ENCODE measurements at regions not wholly inside any gene's neighbourhood (a gene's known extent, or its start where the extent isn't known, plus 50 kb on each side); places are given as distances from the start of the nearest gene placed in this dataset.

GRCh38 chr1:70778056-70778762, 269.4 kb downstream of the PTGER3 start:
- Histone ChIP-seq H3K4me2 (ENCODE audit: control insufficient read depth, extremely low read depth, insufficient read depth, low read depth, low read length) (no peak overlapping the region), H3K27me3 (ENCODE audit: control insufficient read depth, extremely low read depth, insufficient read depth, low read length) (no peaks in the 10 kb centered on the region), H3K4me1 (ENCODE audit: control insufficient read depth, extremely low read depth, insufficient read depth, low read length) (no peaks in the 10 kb centered on the region), H3K79me2 (ENCODE audit: control insufficient read depth, insufficient read depth, low read length) (no peaks in the 10 kb centered on the region), H3K27ac (ENCODE audit: control insufficient read depth, insufficient read depth, low read length) (no peak overlapping the region), H3K36me3 (ENCODE audit: control insufficient read depth in 2 of 2, extremely low read depth in 1 of 2, insufficient read depth in 2 of 2, low read length in 2 of 2) (no peaks in the 10 kb centered on the region), H3K4me3 (ENCODE audit: control insufficient read depth in 2 of 3, extremely low read depth in 1 of 3, insufficient read depth in 2 of 3, low read depth in 1 of 3, low read length in 3 of 3) (no peak overlapping the region), H3K9ac (ENCODE audit: control insufficient read depth, extremely low read depth, insufficient read depth, low read length) (no peak overlapping the region), H3K9me3 (ENCODE audit: control insufficient read depth, low read depth, low read length) (peaks cover 2% of the 10 kb centered on the region), H2AFZ (ENCODE audit: control insufficient read depth, low read length) (no peak overlapping the region), H4K20me1 (ENCODE audit: control insufficient read depth, extremely low read depth, insufficient read depth, low read length) (no peaks in the 10 kb centered on the region), H3K9me1 (ENCODE audit: control insufficient read depth, extremely low read depth, insufficient read depth, low read length) (no peaks in the 10 kb centered on the region)
- DNase-seq (ENCODE audit: low read depth, low spot score) (no peak), FAIRE-seq (no peak)
- dilution Hi-C loops (cut with MboI; ENCODE audit: extremely low pct_ligation_motif_present, low sequenced_read_pairs), result no loop called here
- TF ChIP-seq, protein P1, sequence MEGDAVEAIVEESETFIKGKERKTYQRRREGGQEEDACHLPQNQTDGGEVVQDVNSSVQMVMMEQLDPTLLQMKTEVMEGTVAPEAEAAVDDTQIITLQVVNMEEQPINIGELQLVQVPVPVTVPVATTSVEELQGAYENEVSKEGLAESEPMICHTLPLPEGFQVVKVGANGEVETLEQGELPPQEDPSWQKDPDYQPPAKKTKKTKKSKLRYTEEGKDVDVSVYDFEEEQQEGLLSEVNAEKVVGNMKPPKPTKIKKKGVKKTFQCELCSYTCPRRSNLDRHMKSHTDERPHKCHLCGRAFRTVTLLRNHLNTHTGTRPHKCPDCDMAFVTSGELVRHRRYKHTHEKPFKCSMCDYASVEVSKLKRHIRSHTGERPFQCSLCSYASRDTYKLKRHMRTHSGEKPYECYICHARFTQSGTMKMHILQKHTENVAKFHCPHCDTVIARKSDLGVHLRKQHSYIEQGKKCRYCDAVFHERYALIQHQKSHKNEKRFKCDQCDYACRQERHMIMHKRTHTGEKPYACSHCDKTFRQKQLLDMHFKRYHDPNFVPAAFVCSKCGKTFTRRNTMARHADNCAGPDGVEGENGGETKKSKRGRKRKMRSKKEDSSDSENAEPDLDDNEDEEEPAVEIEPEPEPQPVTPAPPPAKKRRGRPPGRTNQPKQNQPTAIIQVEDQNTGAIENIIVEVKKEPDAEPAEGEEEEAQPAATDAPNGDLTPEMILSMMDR (optimal IDR thresholded peaks at IDR 0.05 in 1 of 3, IDR thresholded peaks at IDR 0.05 in 1 of 3, conservative IDR thresholded peaks at IDR 0.05 in 1 of 3; ENCODE audit: extremely low read depth in 1 of 3, insufficient read depth in 2 of 3, low read length in 3 of 3), result no peak
- no peak for TF ChIP-seq EZH2 (IDR thresholded peaks at IDR 0.05; ENCODE audit: low read length)

- FAIRE-seq, result no peak
- TF ChIP-seq, protein P1 (optimal IDR thresholded peaks at IDR 0.05 in 1 of 3, IDR thresholded peaks at IDR 0.05 in 1 of 3, conservative IDR thresholded peaks at IDR 0.05 in 1 of 3; ENCODE audit: extremely low read depth in 1 of 3, insufficient read depth in 2 of 3, low read length in 3 of 3), result no peak
- TF ChIP-seq EZH2 (IDR thresholded peaks at IDR 0.05; ENCODE audit: low read length), result no peak
- H3K4me2 ChIP-seq (ENCODE audit: control insufficient read depth, extremely low read depth, insufficient read depth, low read depth, low read length), result no peak overlapping the region
- H3K79me2 ChIP-seq (ENCODE audit: control insufficient read depth, insufficient read depth, low read length), result no peaks in the 10 kb centered on the region
- H3K27me3 ChIP-seq (ENCODE audit: control insufficient read depth, extremely low read depth, insufficient read depth, low read length), result no peaks in the 10 kb centered on the region
- H3K36me3 ChIP-seq (ENCODE audit: control insufficient read depth in 2 of 2, extremely low read depth in 1 of 2, insufficient read depth in 2 of 2, low read length in 2 of 2), result no peaks in the 10 kb centered on the region
- H4K20me1 ChIP-seq (ENCODE audit: control insufficient read depth, extremely low read depth, insufficient read depth, low read length), result no peaks in the 10 kb centered on the region
- no peaks in the 10 kb centered on the region for H3K9me1 ChIP-seq (ENCODE audit: control insufficient read depth, extremely low read depth, insufficient read depth, low read length)
- dilution Hi-C loops (cut with MboI; ENCODE audit: extremely low pct_ligation_motif_present, low sequenced_read_pairs), result no loop called here
- H3K4me1 ChIP-seq (ENCODE audit: control insufficient read depth, extremely low read depth, insufficient read depth, low read length), result no peaks in the 10 kb centered on the region
- no peak overlapping the region for H3K4me3 ChIP-seq (ENCODE audit: control insufficient read depth in 2 of 3, extremely low read depth in 1 of 3, insufficient read depth in 2 of 3, low read depth in 1 of 3, low read length in 3 of 3)
- DNase-seq (ENCODE audit: low read depth, low spot score), result no peak
- H3K27ac ChIP-seq (ENCODE audit: control insufficient read depth, insufficient read depth, low read length), result no peak overlapping the region
- peaks cover 2% of the 10 kb centered on the region for H3K9me3 ChIP-seq (ENCODE audit: control insufficient read depth, low read depth, low read length)
- no peak overlapping the region for H2AFZ ChIP-seq (ENCODE audit: control insufficient read depth, low read length)
- H3K9ac ChIP-seq (ENCODE audit: control insufficient read depth, extremely low read depth, insufficient read depth, low read length), result no peak overlapping the region
Observed at GRCh38 chr1:70778934-70779333, 268.7 kb downstream of the PTGER3 start.
